Ishikawa (cell line): ENCODE measurements at regions not wholly inside any gene's neighbourhood (a gene's known extent, or its start where the extent isn't known, plus 50 kb on each side); places are given as distances from the start of the nearest gene placed in this dataset.

ENCODE experiments used
- EP300 ChIP-seq: IDR thresholded peaks from 2 replicates; pipeline ENCODE4 v1.6.1; 2012; ENCODE audit warnings: borderline replicate concordance
- FOXM1 ChIP-seq: IDR thresholded peaks from 2 replicates; pipeline ENCODE4 v1.6.1; 2012; ENCODE audit warnings: low read depth, borderline replicate concordance
- MAX ChIP-seq: IDR thresholded peaks from 2 replicates; pipeline ENCODE4 v1.6.1; 2012
- RAD21 ChIP-seq: IDR thresholded peaks from 2 replicates; pipeline ENCODE4 v1.6.1; 2012; ENCODE audit warnings: low read depth
- REST ChIP-seq: IDR thresholded peaks from 2 replicates; pipeline ENCODE4 v1.6.1; 2012; ENCODE audit warnings: low read depth, mild to moderate bottlenecking
- TAF1 ChIP-seq: IDR thresholded peaks from 2 replicates; pipeline ENCODE4 v1.6.1; 2012; ENCODE audit warnings: low read depth, mild to moderate bottlenecking
- TCF12 ChIP-seq: IDR thresholded peaks from 2 replicates; pipeline ENCODE4 v1.6.1; 2012; ENCODE audit warnings: low read depth
- USF1 ChIP-seq: IDR thresholded peaks from 2 replicates; pipeline ENCODE4 v1.6.1; 2012
- ZBTB7A ChIP-seq: IDR thresholded peaks from 2 replicates; pipeline ENCODE4 v1.6.1; 2012; ENCODE audit warnings: low read depth

- TF ChIP-seq REST (no peak), FOXM1 (no peak), MAX (no peak), RAD21 (no peak), USF1 (no peak), ZBTB7A (no peak), EP300 (no peak), TAF1 (no peak), TCF12 (no peak)
Measured at GRCh38 chr4:160847228-160847627, 1316.6 kb downstream of the FSTL5 start.
